HCT116 (cell line): ENCODE measurements at regions not wholly inside any gene's neighbourhood (a gene's known extent, or its start where the extent isn't known, plus 50 kb on each side); places are given as distances from the start of the nearest gene placed in this dataset.

ENCODE experiments used
- ATAC-seq: fragments of 200-7000 bp; cut with Tn5 transposase; 2 replicates; pipeline ENCODE4 v1.9.1; 2020; ENCODE audit warnings: mild to moderate bottlenecking, moderate library complexity
- BruUV-seq: library from RNA; stranded (reverse); fragments of 400-500 nt; replicated peaks from 2 replicates; lab custom pipeline; 2021; lab: Mats Ljungman, UMichigan
- CTCF ChIA-PET: fragments of 300-600 bp; sonication (Branson Sonifier 250); formaldehyde crosslinking; loops from one replicate; lab custom pipeline; 2021; ENCODE audit warnings: antibody characterized with exemption; lab: Charles Lee
- POLR2A ChIA-PET: fragments of 300-600, 350-600 bp; sonication (Branson Sonifier 250); formaldehyde crosslinking; loops from one replicate; lab custom pipeline; 2021; ENCODE audit warnings: antibody characterized with exemption; lab: Charles Lee
- RAD21 ChIA-PET, 2 experiments: fragments of 300-600 bp; sonication (Branson Sonifier 250); formaldehyde crosslinking; loops; one replicate each; lab custom pipeline; 2023; ENCODE audit warnings: low total read pairs in 2 of 2; ENCODE audit not compliant: uncharacterized antibody in 2 of 2, unreplicated experiment in 2 of 2, low non-redundant PET in 1 of 2; lab: Charles Lee
- DNase-seq: peaks from one replicate; pipeline ENCODE4 v3.0.0-alpha.2; 2010; ENCODE audit warnings: low read depth, low spot score
- H2AFZ ChIP-seq: fragments of 200-600 bp; shearing (Covaris generic), sonication (generic); 2 replicates; pipeline ENCODE4 v1.6.1; 2017; ENCODE audit warnings: low read depth, mixed run types, mixed read lengths, antibody characterized with exemption, low read length; ENCODE audit not compliant: poor library complexity, severe bottlenecking
- H3K27ac ChIP-seq: 2 replicates; pipeline ENCODE4 v1.5.1; 2012; ENCODE audit warnings: low read depth, low read length
- H3K27me3 ChIP-seq: fragments of 200-600 bp; sonication (generic); 2 replicates; pipeline ENCODE4 v1.6.1; 2016; ENCODE audit warnings: mixed run types, low read length, mixed read lengths; ENCODE audit not compliant: insufficient read depth
- H3K36me3 ChIP-seq, 2 experiments: fragments of 200-500 bp in 1 of 2; fragments of 200-600 bp in 1 of 2; sonication (Bioruptor generic) in 1 of 2; sonication (generic) in 1 of 2; 2 replicates each; pipeline versions ENCODE4 v1.5.1 to v1.6.1; 2014 to 2016; ENCODE audit warnings: low read length in 2 of 2, inconsistent platforms in 1 of 2, mixed read lengths in 1 of 2, mixed run types in 1 of 2; ENCODE audit not compliant: insufficient read depth in 2 of 2, control insufficient read depth in 1 of 2
- H3K4me1 ChIP-seq, 2 experiments: fragments of 200-600 bp in 1 of 2; sonication (generic) in 1 of 2; 2 replicates each; pipeline versions ENCODE4 v1.5.1 to v1.6.1; 2012 to 2017; ENCODE audit warnings: low read length in 2 of 2, inconsistent platforms in 1 of 2, mild to moderate bottlenecking in 1 of 2, mixed read lengths in 1 of 2, mixed run types in 1 of 2, moderate library complexity in 1 of 2; ENCODE audit not compliant: insufficient read depth in 2 of 2, control insufficient read depth in 1 of 2
- H3K4me2 ChIP-seq: fragments of 200-600 bp; sonication (generic); 2 replicates; pipeline ENCODE4 v1.6.1; 2017; ENCODE audit warnings: mixed run types, low read length, mixed read lengths
- H3K4me3 ChIP-seq, 2 experiments: fragments of 200-600 bp in 1 of 2; sonication (generic) in 1 of 2; replicated peaks in 1 of 2; 2 replicates each; pipeline ENCODE4 v1.5.1; 2011 to 2016; ENCODE audit warnings: low read length in 2 of 2, control low read depth in 1 of 2, low read depth in 1 of 2, mild to moderate bottlenecking in 1 of 2, mixed read lengths in 1 of 2, mixed run types in 1 of 2
- H3K79me2 ChIP-seq: fragments of 200-600 bp; sonication (generic); 2 replicates; pipeline ENCODE4 v1.6.1; 2017; ENCODE audit warnings: mild to moderate bottlenecking, mixed run types, low read length, moderate library complexity, mixed read lengths; ENCODE audit not compliant: insufficient read depth
- H3K9ac ChIP-seq: fragments of 200-600 bp; sonication (generic); 2 replicates; pipeline ENCODE4 v1.6.1; 2016; ENCODE audit warnings: low read length, mixed read lengths
- H3K9me2 ChIP-seq: fragments of 200-600 bp; sonication (generic), shearing (Covaris generic); 2 replicates; pipeline ENCODE4 v1.6.1; 2017; ENCODE audit warnings: mixed run types, mild to moderate bottlenecking, moderate library complexity; ENCODE audit not compliant: insufficient read depth
- H3K9me3 ChIP-seq, 2 experiments: fragments of 200-500 bp in 1 of 2; fragments of 200-600 bp in 1 of 2; sonication (Bioruptor generic) in 1 of 2; sonication (generic) in 1 of 2; 2 replicates each; pipeline ENCODE4 v1.6.1; 2014 to 2017; ENCODE audit warnings: low read length in 2 of 2, mixed read lengths in 2 of 2, inconsistent platforms in 1 of 2, low read depth in 1 of 2, mild to moderate bottlenecking in 1 of 2, mixed run types in 1 of 2, moderate library complexity in 1 of 2; ENCODE audit not compliant: control insufficient read depth in 1 of 2, insufficient read depth in 1 of 2
- H4K20me1 ChIP-seq: fragments of 200-600 bp; sonication (generic), shearing (Covaris generic); 2 replicates; pipeline ENCODE4 v1.6.1; 2017; ENCODE audit warnings: mixed run types, mild to moderate bottlenecking, moderate library complexity; ENCODE audit not compliant: insufficient read depth
- CEBPB ChIP-seq: IDR thresholded peaks from 2 replicates; pipeline ENCODE4 v1.6.1; 2012; ENCODE audit warnings: low read depth
- ELF1 ChIP-seq: IDR thresholded peaks from 2 replicates; pipeline ENCODE4 v1.6.1; 2012; ENCODE audit warnings: low read depth, borderline replicate concordance
- FOSL1 ChIP-seq: IDR thresholded peaks from 2 replicates; pipeline ENCODE4 v1.6.1; 2012; ENCODE audit warnings: low read depth
- POLR2AphosphoS5 ChIP-seq: IDR thresholded peaks from 2 replicates; pipeline ENCODE4 v1.6.1; 2011; ENCODE audit warnings: mild to moderate bottlenecking, low read depth, low read length, moderate library complexity
- SIN3A ChIP-seq: IDR thresholded peaks from 2 replicates; pipeline ENCODE4 v1.6.1; 2012; ENCODE audit warnings: low read depth
- SRF ChIP-seq: IDR thresholded peaks from 2 replicates; pipeline ENCODE4 v1.6.1; 2012; ENCODE audit warnings: low read depth
- TCF7L2 ChIP-seq: IDR thresholded peaks from 2 replicates; pipeline ENCODE4 v1.7.0; 2011; ENCODE audit warnings: borderline replicate concordance, inconsistent platforms; ENCODE audit not compliant: insufficient read depth, insufficient read length; ENCODE audit errors: extremely low read depth
- ZNF274 ChIP-seq: fragments of 200-500 bp; sonication (Bioruptor generic); IDR thresholded peaks from 2 replicates; pipeline ENCODE4 v1.6.1; 2014; ENCODE audit warnings: mild to moderate bottlenecking, low read depth, low read length, inconsistent platforms
- intact Hi-C: fragments of 100-400 bp; cut with micrococcal nuclease; formaldehyde crosslinking; loops from 2 replicates; pipeline ENCODE4 v1.10.0; 2022
- TF ChIP-seq, protein P1 (sequence below): IDR thresholded peaks from 2 replicates; pipeline ENCODE4 v1.6.1; 2012; ENCODE audit warnings: low read depth
- TF ChIP-seq, protein P2 (sequence below): IDR thresholded peaks from 2 replicates; pipeline ENCODE4 v1.6.1; 2012
- TF ChIP-seq, protein P3 (sequence below): IDR thresholded peaks from 2 replicates; pipeline ENCODE4 v1.6.1; 2011; ENCODE audit warnings: mild to moderate bottlenecking, low read length, moderate library complexity; ENCODE audit not compliant: insufficient replicate concordance; ENCODE audit errors: extremely low read depth
- TF ChIP-seq, protein P4 (sequence below), 3 experiments: fragments of 200-600 bp in 1 of 3; sonication (generic) in 1 of 3; IDR thresholded peaks in 2 of 3; conservative IDR thresholded peaks in 1 of 3; 2 replicates each; pipeline ENCODE4 v1.5.1; 2012 to 2017; ENCODE audit warnings: low read depth in 2 of 3, low read length in 2 of 3, antibody characterized with exemption in 1 of 3, borderline replicate concordance in 1 of 3, control low read depth in 1 of 3, mild to moderate bottlenecking in 1 of 3, mixed read lengths in 1 of 3, mixed run types in 1 of 3, moderate library complexity in 1 of 3; ENCODE audit not compliant: insufficient read depth in 1 of 3

DNA sequence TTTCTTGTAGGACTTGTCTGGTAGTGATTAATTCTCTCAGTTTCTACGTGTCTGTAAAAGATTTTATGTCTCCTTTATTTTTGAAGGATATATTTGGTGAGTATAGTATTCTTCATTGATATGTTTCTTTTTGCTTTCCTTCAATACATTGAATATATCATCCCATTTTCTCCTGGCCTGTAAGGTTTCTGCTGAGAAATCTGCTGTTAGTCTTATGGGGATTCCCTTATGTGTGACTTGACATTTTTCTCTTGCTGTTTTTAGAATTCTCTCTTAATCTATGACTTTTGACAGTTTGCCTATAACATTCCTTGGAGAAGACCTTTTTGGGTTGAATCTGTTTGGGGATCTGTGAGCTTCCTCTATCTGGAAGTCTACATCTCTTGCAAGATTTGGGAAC lies 281.0 kb upstream of the MEIS1 start:
- Histone ChIP-seq H2AFZ (no peak overlapping the region), H3K9me3 (no peaks in the 10 kb centered on the region), H3K9me2 (no peaks in the 10 kb centered on the region), H3K79me2 (no peaks in the 10 kb centered on the region), H3K9ac (no peak overlapping the region), H3K4me1 (no peaks in the 10 kb centered on the region), H3K27me3 (no peaks in the 10 kb centered on the region), H3K36me3 (no peaks in the 10 kb centered on the region), H4K20me1 (no peaks in the 10 kb centered on the region; the same call in 1 of the 2 replicates), H3K4me2 (no peak overlapping the region), H3K4me3 (no peak overlapping the region), H3K27ac (no peak overlapping the region)
- ChIA-PET RAD21 (no interaction called here), CTCF (no interaction called here), POLR2A (no interaction called here)
- no peak for TF ChIP-seq SIN3A
- TF ChIP-seq, protein P1, sequence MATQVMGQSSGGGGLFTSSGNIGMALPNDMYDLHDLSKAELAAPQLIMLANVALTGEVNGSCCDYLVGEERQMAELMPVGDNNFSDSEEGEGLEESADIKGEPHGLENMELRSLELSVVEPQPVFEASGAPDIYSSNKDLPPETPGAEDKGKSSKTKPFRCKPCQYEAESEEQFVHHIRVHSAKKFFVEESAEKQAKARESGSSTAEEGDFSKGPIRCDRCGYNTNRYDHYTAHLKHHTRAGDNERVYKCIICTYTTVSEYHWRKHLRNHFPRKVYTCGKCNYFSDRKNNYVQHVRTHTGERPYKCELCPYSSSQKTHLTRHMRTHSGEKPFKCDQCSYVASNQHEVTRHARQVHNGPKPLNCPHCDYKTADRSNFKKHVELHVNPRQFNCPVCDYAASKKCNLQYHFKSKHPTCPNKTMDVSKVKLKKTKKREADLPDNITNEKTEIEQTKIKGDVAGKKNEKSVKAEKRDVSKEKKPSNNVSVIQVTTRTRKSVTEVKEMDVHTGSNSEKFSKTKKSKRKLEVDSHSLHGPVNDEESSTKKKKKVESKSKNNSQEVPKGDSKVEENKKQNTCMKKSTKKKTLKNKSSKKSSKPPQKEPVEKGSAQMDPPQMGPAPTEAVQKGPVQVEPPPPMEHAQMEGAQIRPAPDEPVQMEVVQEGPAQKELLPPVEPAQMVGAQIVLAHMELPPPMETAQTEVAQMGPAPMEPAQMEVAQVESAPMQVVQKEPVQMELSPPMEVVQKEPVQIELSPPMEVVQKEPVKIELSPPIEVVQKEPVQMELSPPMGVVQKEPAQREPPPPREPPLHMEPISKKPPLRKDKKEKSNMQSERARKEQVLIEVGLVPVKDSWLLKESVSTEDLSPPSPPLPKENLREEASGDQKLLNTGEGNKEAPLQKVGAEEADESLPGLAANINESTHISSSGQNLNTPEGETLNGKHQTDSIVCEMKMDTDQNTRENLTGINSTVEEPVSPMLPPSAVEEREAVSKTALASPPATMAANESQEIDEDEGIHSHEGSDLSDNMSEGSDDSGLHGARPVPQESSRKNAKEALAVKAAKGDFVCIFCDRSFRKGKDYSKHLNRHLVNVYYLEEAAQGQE = no peak
- TF ChIP-seq SRF = no peak
- TF ChIP-seq POLR2AphosphoS5 = no peak
- TF ChIP-seq, protein P2, sequence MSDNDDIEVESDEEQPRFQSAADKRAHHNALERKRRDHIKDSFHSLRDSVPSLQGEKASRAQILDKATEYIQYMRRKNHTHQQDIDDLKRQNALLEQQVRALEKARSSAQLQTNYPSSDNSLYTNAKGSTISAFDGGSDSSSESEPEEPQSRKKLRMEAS = no peak
- no peak for TF ChIP-seq ELF1
- no peak for TF ChIP-seq CEBPB
- intact Hi-C loops = no loop called here
- no peak for DNase-seq
- ATAC-seq = no peak
- BruUV-seq = no TSS peak

DNA sequence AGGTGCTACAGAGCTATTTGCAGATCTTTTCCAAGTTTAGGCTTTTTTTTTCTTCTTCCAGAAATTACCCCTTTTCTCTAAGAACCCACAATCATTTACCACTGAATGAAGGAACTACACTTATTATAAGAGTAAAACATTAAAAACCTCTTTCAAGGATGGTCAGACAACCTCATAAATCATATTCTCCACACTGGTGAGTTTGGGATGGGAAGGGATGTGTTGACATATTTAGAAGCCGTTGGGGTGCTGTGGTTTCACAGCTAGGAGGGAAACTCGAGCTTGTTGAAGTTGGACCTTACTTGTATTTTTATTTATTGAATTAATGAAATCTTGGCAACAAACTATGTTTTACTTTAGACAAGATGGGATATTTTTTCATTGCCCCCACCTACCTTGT lies 289.4 kb upstream of the MEIS1 start:
- Histone ChIP-seq H3K27me3 (no peaks in the 10 kb centered on the region), H3K9ac (no peak overlapping the region), H3K27ac (no peak overlapping the region), H3K79me2 (no peaks in the 10 kb centered on the region), H3K4me1 (no peaks in the 10 kb centered on the region), H3K4me3 (no peak overlapping the region), H2AFZ (no peak overlapping the region), H3K36me3 (no peaks in the 10 kb centered on the region), H3K4me2 (no peak overlapping the region), H3K9me2 (no peaks in the 10 kb centered on the region), H3K9me3 (no peaks in the 10 kb centered on the region), H4K20me1 (no peaks in the 10 kb centered on the region)
- CTCF ChIA-PET = no interaction called here
- RAD21 ChIA-PET = no interaction called here
- BruUV-seq = no TSS peak
- ATAC-seq = no peak
- POLR2A ChIA-PET = no interaction called here
- no peak for DNase-seq
- intact Hi-C loops = no loop called here
- TF ChIP-seq, protein P2 = no peak
- no peak for TF ChIP-seq TCF7L2
- no peak for TF ChIP-seq FOSL1
- no peak for TF ChIP-seq CEBPB
- TF ChIP-seq, protein P3, sequence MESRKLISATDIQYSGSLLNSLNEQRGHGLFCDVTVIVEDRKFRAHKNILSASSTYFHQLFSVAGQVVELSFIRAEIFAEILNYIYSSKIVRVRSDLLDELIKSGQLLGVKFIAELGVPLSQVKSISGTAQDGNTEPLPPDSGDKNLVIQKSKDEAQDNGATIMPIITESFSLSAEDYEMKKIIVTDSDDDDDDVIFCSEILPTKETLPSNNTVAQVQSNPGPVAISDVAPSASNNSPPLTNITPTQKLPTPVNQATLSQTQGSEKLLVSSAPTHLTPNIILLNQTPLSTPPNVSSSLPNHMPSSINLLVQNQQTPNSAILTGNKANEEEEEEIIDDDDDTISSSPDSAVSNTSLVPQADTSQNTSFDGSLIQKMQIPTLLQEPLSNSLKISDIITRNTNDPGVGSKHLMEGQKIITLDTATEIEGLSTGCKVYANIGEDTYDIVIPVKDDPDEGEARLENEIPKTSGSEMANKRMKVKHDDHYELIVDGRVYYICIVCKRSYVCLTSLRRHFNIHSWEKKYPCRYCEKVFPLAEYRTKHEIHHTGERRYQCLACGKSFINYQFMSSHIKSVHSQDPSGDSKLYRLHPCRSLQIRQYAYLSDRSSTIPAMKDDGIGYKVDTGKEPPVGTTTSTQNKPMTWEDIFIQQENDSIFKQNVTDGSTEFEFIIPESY = no peak
- TF ChIP-seq, protein P4, sequence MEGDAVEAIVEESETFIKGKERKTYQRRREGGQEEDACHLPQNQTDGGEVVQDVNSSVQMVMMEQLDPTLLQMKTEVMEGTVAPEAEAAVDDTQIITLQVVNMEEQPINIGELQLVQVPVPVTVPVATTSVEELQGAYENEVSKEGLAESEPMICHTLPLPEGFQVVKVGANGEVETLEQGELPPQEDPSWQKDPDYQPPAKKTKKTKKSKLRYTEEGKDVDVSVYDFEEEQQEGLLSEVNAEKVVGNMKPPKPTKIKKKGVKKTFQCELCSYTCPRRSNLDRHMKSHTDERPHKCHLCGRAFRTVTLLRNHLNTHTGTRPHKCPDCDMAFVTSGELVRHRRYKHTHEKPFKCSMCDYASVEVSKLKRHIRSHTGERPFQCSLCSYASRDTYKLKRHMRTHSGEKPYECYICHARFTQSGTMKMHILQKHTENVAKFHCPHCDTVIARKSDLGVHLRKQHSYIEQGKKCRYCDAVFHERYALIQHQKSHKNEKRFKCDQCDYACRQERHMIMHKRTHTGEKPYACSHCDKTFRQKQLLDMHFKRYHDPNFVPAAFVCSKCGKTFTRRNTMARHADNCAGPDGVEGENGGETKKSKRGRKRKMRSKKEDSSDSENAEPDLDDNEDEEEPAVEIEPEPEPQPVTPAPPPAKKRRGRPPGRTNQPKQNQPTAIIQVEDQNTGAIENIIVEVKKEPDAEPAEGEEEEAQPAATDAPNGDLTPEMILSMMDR (IDR thresholded peaks at IDR 0.05 in 2 of 3, conservative IDR thresholded peaks at IDR 0.05 in 1 of 3; ENCODE audit: borderline replicate concordance in 1 of 3, insufficient read depth in 1 of 3, low read depth in 2 of 3, low read length in 2 of 3) = no peak
- TF ChIP-seq ZNF274 = no peak
